ENCODE measurements at regions not wholly inside any gene's neighbourhood (a gene's known extent, or its start where the extent isn't known, plus 50 kb on each side); places are given as distances from the start of the nearest gene placed in this dataset.

DNA sequence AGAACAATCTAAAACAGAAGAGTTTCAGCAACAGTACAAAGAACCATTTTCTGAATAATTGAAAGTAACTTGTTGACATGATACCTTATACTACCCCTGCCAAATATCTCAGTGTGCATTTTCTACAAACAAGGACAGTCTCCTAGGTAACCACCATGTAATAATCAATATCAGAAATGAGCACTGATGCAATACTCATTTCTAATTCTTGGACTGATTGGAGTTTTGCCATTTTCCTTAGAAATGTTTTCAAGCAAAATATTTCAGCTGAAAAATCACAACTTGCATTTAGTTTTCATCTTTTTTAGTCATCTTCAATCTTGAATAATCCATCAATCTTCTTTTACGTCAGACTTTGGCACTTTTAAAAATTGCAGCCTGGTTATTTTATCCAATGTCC is 420.2 kb downstream of the CDC14C start:
- TF ChIP-seq, protein P1, sequence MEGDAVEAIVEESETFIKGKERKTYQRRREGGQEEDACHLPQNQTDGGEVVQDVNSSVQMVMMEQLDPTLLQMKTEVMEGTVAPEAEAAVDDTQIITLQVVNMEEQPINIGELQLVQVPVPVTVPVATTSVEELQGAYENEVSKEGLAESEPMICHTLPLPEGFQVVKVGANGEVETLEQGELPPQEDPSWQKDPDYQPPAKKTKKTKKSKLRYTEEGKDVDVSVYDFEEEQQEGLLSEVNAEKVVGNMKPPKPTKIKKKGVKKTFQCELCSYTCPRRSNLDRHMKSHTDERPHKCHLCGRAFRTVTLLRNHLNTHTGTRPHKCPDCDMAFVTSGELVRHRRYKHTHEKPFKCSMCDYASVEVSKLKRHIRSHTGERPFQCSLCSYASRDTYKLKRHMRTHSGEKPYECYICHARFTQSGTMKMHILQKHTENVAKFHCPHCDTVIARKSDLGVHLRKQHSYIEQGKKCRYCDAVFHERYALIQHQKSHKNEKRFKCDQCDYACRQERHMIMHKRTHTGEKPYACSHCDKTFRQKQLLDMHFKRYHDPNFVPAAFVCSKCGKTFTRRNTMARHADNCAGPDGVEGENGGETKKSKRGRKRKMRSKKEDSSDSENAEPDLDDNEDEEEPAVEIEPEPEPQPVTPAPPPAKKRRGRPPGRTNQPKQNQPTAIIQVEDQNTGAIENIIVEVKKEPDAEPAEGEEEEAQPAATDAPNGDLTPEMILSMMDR (IDR thresholded peaks at IDR 0.05; ENCODE audit: insufficient read depth, low read length, poor library complexity, severe bottlenecking), result no peak
- Histone ChIP-seq H3K36me3 (ENCODE audit: control insufficient read depth, insufficient read depth, low read length) (no peaks in the 10 kb centered on the region), H3K4me3 (replicated peaks; ENCODE audit: low read depth, low read length) (no peak overlapping the region), H3K27me3 (replicated peaks; ENCODE audit: control insufficient read depth, insufficient read depth, low read length) (no peaks in the 10 kb centered on the region)
- DNase-seq (ENCODE audit: extremely low read depth, insufficient read length), result no peak

DNA sequence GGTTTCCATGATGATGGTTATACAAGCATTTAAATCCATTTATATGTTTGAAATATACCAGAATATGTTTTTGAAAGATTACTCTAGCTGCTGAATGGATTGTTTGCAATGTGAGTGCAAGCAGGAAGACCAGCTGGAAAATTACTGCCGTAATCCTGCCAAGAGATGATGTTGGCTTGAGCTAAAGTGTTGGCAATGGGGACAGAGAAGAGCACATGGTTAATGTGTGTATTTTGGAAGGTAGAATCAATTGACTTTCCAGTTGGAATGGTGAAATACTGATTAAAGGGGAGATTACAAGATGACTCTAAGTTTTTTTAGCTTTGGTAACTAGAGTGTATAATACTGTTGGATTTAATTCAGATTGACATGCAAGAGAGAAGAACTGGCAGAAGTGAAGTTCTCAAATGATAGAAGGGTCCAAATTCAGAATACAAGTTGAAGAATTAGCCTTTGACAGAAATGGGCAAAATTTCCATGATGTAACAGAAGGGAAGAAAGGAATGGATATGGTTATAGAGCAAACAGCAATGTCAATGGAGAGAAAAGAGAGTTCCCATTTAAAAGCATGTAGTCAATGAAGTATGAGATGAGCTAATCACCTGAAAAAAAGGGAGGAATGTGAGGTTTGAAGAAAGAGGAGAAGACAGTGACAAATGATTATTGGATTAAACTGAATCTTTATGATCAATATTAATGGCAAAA is 422.0 kb downstream of the CDC14C start:
- no peaks in the 10 kb centered on the region for H3K27me3 ChIP-seq (replicated peaks; ENCODE audit: control insufficient read depth, insufficient read depth, low read length)
- no peak for DNase-seq (ENCODE audit: extremely low read depth, insufficient read length)
- TF ChIP-seq, protein P1 (IDR thresholded peaks at IDR 0.05; ENCODE audit: insufficient read depth, low read length, poor library complexity, severe bottlenecking), result no peak
- H3K4me3 ChIP-seq (replicated peaks; ENCODE audit: low read depth, low read length), result no peak overlapping the region
- H3K36me3 ChIP-seq (ENCODE audit: control insufficient read depth, insufficient read depth, low read length), result no peaks in the 10 kb centered on the region

DNA sequence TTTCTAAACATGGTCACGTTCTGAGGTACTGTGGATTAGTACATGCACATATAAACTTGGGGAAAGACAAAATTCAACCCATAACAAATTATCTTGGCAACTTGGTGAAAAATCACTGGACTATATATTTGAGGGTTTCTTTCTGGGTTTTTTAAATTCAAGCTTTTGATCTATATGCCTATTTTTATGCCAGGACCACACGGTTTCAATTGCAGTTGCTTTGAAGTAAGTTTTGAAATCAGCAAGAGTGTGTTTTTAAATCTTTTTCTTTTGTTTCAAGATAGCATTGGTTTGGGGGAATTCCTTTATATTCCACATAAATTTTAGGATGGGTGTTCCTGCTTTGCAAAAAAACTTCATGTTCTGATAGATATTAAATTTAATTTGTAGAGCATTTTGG is 406.4 kb upstream of the VWC2 start:
- DNase-seq (ENCODE audit: extremely low read depth, insufficient read length), result no peak
- TF ChIP-seq, protein P1 (IDR thresholded peaks at IDR 0.05; ENCODE audit: insufficient read depth, low read length, poor library complexity, severe bottlenecking), result no peak
- H3K4me3 ChIP-seq (replicated peaks; ENCODE audit: low read depth, low read length), result no peak overlapping the region
- H3K36me3 ChIP-seq (ENCODE audit: control insufficient read depth, insufficient read depth, low read length), result no peaks in the 10 kb centered on the region
- no peaks in the 10 kb centered on the region for H3K27me3 ChIP-seq (replicated peaks; ENCODE audit: control insufficient read depth, insufficient read depth, low read length)

DNA sequence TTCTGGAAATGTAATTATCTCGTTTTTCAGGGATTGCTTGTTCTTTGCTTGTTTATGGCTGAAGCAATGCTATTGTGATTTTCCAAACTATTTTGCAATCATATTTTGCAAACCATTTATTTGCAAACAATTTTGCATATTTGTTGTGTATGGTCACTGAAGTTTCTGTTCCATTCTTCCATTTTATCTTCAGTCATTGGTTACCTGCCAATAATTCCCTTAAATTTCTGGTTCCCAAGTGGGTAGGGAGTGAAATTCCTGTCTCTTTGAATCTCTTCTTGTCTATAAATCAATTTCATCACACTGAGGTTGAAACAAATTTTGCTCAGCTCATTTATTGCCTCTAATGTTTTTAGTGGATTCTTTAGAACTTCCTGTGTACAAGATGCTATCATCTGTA is 401.7 kb upstream of the VWC2 start:
- Histone ChIP-seq H3K36me3 (ENCODE audit: control insufficient read depth, insufficient read depth, low read length) (no peaks in the 10 kb centered on the region), H3K4me3 (replicated peaks; ENCODE audit: low read depth, low read length) (no peak overlapping the region), H3K27me3 (replicated peaks; ENCODE audit: control insufficient read depth, insufficient read depth, low read length) (no peaks in the 10 kb centered on the region)
- TF ChIP-seq, protein P1 (IDR thresholded peaks at IDR 0.05; ENCODE audit: insufficient read depth, low read length, poor library complexity, severe bottlenecking), result no peak
- DNase-seq (ENCODE audit: extremely low read depth, insufficient read length), result no peak

DNA sequence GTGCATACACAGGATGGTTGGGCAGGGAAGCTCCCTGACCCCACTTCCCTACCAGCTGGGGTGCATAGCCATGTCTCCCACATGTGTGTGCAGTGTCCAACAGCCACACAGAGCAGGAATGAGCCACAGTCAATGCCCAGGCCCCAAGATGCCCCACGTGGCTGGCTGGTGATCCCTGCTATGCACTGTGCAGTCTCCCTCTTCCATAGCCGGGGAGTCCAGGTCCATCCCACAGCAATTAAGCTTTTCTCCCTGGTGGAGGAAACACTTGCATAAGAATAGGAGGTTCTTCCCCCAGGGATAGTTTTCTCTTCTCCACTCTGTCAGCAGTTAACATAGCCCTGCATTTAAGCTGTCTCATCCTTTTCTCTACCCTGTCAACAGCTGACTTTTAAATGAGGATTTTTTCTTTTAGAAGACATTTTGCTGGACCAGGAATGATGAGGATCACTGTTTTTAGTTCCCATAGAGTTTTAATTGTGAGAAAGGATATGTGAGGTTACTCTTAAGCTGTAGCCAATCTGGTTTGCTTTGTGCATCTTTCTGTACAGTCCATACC is 396.5 kb upstream of the VWC2 start:
- no peak overlapping the region for H3K4me3 ChIP-seq (replicated peaks; ENCODE audit: low read depth, low read length)
- DNase-seq (ENCODE audit: extremely low read depth, insufficient read length), result no peak
- H3K27me3 ChIP-seq (replicated peaks; ENCODE audit: control insufficient read depth, insufficient read depth, low read length), result no peaks in the 10 kb centered on the region
- H3K36me3 ChIP-seq (ENCODE audit: control insufficient read depth, insufficient read depth, low read length), result no peaks in the 10 kb centered on the region
- TF ChIP-seq, protein P1 (IDR thresholded peaks at IDR 0.05; ENCODE audit: insufficient read depth, low read length, poor library complexity, severe bottlenecking), result no peak
